ENCODE measurements at regions not wholly inside any gene's neighbourhood (a gene's known extent, or its start where the extent isn't known, plus 50 kb on each side); places are given as distances from the start of the nearest gene placed in this dataset.
"Not testable (repeated sequence)": the region's sequence is repeated elsewhere in the genome, so short reads cannot be mapped to it uniquely, and the experiment has no call there.

DNA sequence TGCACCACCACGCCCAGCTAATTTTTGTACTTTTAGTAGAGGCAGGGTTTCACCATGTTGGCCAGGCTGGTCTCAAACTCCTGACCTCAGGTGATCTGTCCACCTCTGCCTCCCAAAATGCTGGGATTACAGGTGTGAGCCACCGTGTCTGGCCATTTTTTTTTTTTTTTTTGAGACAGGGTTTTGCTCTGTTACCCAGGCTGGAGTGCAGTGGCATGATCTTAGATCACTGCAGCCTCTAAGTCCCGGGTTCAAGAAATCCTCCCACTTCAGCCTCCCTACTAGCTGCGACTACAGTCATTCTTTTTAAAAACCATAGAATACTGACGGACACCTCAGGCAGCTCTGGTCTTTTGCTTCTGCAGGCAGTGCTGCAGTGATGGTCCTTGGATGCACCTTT, 54.9 kb upstream of the PTPN1 start:
- not testable (repeated sequence) for DNase-seq

DNA sequence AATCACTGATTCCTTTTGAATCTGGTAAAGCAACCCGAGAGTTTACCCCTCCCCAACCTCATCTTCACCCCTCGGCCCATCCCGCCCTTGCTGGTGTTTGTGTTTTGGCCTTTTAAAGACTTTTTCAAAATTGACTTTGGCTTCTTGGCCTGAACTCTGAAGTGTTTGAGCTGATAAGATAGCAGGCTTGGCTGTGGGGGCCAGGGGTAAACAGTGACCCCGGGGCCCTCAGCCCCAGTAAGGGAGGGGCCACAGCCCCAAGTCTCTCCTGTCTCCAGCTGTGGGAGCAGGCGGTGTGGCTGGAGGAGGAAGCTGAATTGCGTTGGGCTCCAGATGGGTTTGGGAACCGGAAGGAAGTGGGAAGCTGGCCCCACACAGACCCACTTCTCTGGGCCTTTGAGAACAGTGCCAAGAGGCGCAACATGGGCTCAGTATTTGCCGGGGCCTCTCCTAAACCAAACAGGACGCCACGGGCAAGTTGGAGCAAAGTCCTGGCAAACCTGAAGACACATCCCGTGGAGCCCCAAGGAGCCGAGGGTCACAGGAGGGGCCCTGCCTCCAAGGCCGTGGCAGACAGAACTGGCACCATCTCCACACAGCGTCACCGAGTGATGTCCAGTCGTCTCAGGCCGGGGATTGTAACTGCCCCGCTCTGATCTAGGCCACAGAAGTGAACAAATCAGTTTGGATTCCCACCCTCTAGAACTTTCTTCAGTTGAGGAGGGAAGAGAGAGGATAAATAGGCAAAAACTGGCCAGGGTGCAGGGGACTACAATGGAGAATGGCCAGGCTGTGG, 54.3 kb upstream of the PTPN1 start:
- no peak for DNase-seq

DNA sequence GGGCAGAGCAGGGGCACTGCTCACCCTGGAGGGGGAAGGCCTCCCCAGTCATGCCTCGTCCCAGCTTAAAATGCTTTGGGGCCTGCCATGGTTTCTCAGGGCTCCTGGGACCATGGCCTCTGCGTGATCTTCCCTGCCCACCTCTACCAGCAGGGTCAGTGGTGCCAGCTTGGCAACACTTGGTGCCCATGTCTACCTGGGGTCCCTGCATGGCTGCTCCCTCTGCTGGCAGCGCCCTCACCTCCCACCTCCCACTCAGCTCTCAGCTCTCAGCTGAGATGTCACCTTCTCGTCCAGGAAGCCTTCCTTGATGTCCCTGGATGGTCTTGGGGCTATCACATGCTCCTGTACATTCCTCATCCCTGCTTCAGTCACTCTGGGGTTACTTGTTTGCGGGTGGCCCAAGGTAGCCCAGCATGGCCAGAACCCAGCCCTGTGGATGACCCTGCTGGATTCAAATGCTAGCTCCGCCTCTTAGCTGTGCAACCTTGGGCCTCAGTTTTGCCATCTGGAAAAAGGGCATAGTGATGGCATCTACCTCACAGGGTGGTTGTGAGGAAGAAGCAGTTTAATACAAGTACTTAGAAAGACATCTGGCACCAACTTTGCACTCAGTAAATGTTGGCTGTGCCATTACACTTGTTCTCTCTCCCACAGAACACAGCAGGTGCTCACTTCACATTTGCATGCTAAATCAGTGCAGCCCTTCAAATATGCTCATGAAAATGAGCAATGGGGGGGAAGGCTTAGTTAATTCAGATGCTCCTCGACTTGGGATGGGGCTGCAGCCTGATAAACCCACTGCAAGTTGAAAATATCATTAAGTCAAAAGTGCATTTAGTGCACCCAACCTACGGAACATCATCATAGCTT, 53.5 kb upstream of the PTPN1 start:
- DNase-seq = no peak

DNA sequence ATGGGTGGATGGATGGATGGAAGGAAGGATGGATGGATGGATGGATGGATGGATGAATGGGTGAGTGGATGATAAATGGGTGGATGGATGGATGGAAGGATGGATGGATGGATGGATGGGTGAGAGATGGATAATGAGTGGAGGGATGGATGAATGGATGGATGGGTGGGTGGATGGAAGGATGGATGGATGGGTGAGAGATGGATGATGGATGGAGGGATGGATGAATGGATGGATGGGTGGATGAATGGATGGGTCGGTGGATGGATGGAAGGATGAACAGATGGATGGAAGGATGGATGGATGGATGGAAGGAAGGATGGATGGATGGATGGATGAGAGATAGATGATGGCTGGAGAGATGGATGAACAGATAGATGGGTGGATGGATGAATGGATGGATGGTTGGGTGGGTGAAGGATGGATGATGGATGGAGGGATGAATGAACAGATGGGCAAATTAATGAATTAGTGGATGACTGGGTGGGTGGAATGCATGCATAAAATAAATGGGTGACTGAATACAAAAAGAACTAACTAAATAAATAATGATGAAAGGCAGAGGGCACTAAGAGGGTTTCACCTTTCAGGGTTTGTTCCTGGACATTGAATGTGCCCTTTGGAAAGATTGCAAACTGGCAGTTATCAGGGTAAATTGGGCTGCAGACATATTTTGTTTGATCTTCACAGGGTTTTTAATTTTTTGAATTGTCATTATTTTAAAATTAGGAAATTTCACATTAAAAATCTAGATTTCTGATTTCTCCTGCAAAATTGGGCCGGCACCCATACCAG, 50.9 kb upstream of the PTPN1 start:
- DNase-seq = no peak

DNA sequence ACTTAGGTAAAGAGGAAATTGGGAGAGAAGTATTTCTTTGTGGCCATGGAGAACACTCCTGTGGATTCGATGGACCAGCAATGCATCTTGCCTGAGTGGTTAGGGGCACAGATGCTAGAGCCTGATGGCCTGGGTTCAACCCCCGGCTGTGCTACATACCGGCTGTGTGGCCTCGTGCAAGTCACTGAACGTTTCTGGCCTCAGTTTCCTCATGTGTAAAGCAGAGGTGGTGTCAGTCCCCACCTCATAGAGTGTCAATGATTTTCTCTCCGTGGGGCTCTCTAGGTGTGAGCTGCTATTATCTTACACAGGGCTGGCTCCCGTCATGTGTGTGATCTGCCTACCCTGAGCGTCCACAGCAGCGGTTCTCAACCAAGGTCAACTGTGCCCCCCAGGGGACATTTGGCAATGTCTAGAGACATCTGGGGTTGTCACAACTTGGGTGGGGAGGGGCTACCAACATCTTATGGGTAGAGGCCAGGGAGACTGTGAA, 50.0 kb upstream of the PTPN1 start:
- no peak for DNase-seq
